HG03103 (cell line): ENCODE measurements at regions not wholly inside any gene's neighbourhood (a gene's known extent, or its start where the extent isn't known, plus 50 kb on each side); places are given as distances from the start of the nearest gene placed in this dataset.
"Not testable (repeated sequence)": the region's sequence is repeated elsewhere in the genome, so short reads cannot be mapped to it uniquely, and the experiment has no call there.

Experiments
- ATAC-seq: cut with Tn5 transposase; IDR thresholded peaks from one replicate; pipeline ENCODE4 v1.9.1; 2021; ENCODE audit warnings: low read depth; ENCODE audit not compliant: unreplicated experiment

GRCh38 chr1:8230292-8230621, 87.7 kb upstream of the SLC45A1 start:
- ATAC-seq = no peak

GRCh38 chr1:8228253-8228652, 89.7 kb upstream of the SLC45A1 start:
- ATAC-seq = no peak

- not testable (repeated sequence) for ATAC-seq
Measured at GRCh38 chr1:8227674-8228073, 90.2 kb upstream of the SLC45A1 start.

GRCh38 chr1:8226747-8227146, 91.2 kb upstream of the SLC45A1 start:
- ATAC-seq = no peak

- ATAC-seq = not testable (repeated sequence)
Measured at GRCh38 chr1:8226024-8226423, 91.9 kb upstream of the SLC45A1 start.

- no peak for ATAC-seq
Measured at GRCh38 chr1:8223526-8223925, 94.4 kb upstream of the SLC45A1 start.

GRCh38 chr1:8222789-8223188, 95.1 kb upstream of the SLC45A1 start:
- no peak for ATAC-seq

- no peak for ATAC-seq
Measured at GRCh38 chr1:8219530-8219929, 98.4 kb upstream of the SLC45A1 start.

- ATAC-seq = no peak
Measured at GRCh38 chr1:8218351-8219092, 99.4 kb upstream of the SLC45A1 start.

- ATAC-seq = no peak
Measured at GRCh38 chr1:8217809-8218208, 100.1 kb upstream of the SLC45A1 start.

GRCh38 chr1:8217011-8217711, 100.8 kb upstream of the SLC45A1 start:
- no peak for ATAC-seq

GRCh38 chr1:8216005-8216404, 101.9 kb upstream of the SLC45A1 start:
- ATAC-seq = no peak

- no peak for ATAC-seq
Measured at GRCh38 chr1:8214501-8215173, 103.3 kb upstream of the SLC45A1 start.

GRCh38 chr1:8213676-8214075, 104.2 kb upstream of the SLC45A1 start:
- ATAC-seq = no peak

- no peak for ATAC-seq
Measured at GRCh38 chr1:8213136-8213535, 104.8 kb upstream of the SLC45A1 start.

GRCh38 chr1:8212580-8213031, 105.3 kb upstream of the SLC45A1 start:
- no peak for ATAC-seq

- ATAC-seq = no peak
Measured at GRCh38 chr1:8211883-8212579, 105.9 kb upstream of the SLC45A1 start.

- no peak for ATAC-seq
Measured at GRCh38 chr1:8211251-8211882, 106.5 kb upstream of the SLC45A1 start.

GRCh38 chr1:8207202-8207601, 110.7 kb upstream of the SLC45A1 start:
- ATAC-seq = no peak

GRCh38 chr1:8206391-8206790, 111.5 kb upstream of the SLC45A1 start:
- no peak for ATAC-seq

- no peak for ATAC-seq
Measured at GRCh38 chr1:8205771-8206170, 112.1 kb upstream of the SLC45A1 start.
